Coronary artery (tissue), 2 donors: ENCODE measurements at regions not wholly inside any gene's neighbourhood (a gene's known extent, or its start where the extent isn't known, plus 50 kb on each side); places are given as distances from the start of the nearest gene placed in this dataset.
A peak's percentile ranks its signal among the peaks of the same experiment; 100 is the strongest.

Experiments
- DNase-seq: peaks from one replicate; pipeline ENCODE4 v3.0.0-alpha.2; 2017; ENCODE audit warnings: low spot score
- H3K27ac ChIP-seq, 2 donors: fragments of 200-600 bp; sonication (generic); one replicate each; pipeline ENCODE4 v1.5.1; 2016 to 2019
- H3K4me3 ChIP-seq: fragments of 200-600 bp; sonication (generic); 2 replicates; pipeline ENCODE4 v1.5.1; 2016; ENCODE audit warnings: mild to moderate bottlenecking, moderate library complexity
- TF ChIP-seq, protein P1 (sequence below): fragments of 200-600 bp; sonication (generic); IDR thresholded peaks from one replicate; pipeline ENCODE4 v1.5.1; 2019; ENCODE audit warnings: antibody characterized with exemption

DNA sequence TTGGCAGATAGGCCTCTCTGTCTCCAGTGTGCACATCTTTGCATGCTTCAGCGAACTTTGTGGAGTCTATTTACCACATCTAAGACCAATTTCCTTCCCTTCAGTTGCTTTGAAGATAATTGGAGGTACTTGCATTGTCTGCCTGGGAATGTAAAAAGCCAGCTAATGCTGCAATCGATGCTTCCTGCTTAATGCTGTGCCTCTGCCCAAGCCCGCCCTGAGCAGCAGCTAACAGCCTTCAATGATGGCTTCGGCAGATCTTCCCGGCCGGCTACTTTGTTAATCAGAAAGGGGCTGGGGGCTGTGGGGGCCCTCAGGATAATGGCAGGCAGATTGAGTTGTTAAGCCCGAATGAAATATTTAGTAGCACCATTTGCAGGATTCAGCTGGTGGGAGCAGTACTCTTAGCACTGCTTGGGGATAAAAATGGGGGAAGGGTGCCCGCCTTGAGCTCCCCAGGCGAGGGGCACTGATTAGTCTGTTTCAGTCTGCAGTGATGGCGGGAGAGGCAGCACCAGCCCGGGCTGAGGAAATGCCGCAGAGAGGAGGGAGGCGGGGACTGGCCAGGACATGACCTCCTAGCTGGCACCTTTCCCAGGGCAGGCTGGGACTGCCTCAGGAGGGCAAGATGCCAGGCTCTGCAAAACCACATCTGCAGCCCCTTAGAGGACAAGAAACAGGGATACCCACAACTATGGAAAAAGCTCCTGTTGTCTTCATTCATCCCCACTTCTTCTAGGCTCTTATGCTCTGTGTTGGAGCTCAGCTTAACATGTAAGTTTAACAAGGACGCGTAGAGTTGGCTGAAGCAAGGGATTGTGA is 460.0 kb downstream of the BUD13 start:
- no peak overlapping the region for H3K27ac ChIP-seq
- DNase-seq = no peak
- TF ChIP-seq, protein P1, sequence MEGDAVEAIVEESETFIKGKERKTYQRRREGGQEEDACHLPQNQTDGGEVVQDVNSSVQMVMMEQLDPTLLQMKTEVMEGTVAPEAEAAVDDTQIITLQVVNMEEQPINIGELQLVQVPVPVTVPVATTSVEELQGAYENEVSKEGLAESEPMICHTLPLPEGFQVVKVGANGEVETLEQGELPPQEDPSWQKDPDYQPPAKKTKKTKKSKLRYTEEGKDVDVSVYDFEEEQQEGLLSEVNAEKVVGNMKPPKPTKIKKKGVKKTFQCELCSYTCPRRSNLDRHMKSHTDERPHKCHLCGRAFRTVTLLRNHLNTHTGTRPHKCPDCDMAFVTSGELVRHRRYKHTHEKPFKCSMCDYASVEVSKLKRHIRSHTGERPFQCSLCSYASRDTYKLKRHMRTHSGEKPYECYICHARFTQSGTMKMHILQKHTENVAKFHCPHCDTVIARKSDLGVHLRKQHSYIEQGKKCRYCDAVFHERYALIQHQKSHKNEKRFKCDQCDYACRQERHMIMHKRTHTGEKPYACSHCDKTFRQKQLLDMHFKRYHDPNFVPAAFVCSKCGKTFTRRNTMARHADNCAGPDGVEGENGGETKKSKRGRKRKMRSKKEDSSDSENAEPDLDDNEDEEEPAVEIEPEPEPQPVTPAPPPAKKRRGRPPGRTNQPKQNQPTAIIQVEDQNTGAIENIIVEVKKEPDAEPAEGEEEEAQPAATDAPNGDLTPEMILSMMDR = no peak
- H3K4me3 ChIP-seq = peak overlapping the region; percentile 52

DNA sequence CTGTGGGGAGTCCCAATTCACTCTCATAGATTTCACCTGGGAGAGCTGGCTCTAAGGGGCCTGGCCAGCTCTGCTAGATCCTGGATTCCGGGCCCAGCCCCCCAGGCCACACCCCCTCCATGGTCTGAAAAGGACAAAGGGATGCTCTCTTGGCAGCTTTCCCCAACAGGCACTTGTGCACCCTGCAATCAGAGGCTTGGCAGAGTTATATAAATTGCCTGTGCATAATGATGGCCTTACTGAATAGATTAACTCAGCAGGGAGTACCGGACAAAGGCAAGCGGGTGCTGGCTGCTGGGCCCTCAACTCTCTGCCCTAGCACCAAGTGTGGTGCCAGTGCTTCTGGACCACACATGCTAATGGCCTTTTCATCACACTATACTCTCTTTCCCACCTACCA is 461.6 kb downstream of the BUD13 start:
- no peak for DNase-seq
- Histone ChIP-seq H3K27ac (no peak overlapping the region), H3K4me3 (no peak overlapping the region)
- TF ChIP-seq, protein P1 = no peak

DNA sequence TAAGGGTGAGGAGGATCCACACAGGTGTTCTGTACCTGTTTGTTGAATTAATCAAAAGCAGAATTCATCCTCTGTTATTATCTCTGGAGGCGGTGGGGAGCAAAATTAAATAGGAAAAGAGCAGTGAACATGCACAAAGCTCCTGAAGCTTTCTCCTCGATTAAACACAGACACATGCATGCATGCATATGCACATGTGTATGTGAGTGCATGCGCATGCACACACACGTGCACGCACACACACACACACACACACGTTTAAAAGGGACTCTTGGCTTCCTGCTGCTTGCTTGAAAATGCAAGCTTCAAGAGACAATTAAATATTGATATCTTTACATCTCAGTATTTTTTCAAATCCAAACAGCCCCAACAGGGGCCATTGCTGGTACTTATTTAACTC is 462.1 kb downstream of the BUD13 start:
- Histone ChIP-seq H3K4me3 (no peak overlapping the region), H3K27ac (no peak overlapping the region)
- no peak for DNase-seq
- TF ChIP-seq, protein P1 = no peak

DNA sequence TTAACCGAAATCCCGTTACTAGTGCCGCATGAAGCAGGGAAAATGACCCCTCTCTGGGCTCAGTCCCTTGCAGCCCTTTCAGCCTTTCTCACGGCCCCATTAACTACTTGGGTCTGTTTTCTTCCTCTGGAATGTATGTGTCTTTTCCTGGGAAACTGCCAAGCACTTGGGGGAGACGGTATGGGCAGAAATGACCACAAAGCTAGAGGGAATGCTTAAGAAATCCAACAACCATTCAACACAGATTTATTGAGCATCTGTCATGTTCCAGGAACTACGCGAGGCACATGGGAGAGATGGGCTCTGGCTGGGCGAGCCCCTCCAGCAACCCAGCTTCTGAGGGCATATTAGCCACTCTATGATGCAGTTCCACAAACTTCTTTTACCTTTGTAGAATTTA is 462.6 kb downstream of the BUD13 start:
- no peak for DNase-seq
- H3K4me3 ChIP-seq = no peak overlapping the region
- no peak overlapping the region for H3K27ac ChIP-seq
- TF ChIP-seq, protein P1 = no peak

DNA sequence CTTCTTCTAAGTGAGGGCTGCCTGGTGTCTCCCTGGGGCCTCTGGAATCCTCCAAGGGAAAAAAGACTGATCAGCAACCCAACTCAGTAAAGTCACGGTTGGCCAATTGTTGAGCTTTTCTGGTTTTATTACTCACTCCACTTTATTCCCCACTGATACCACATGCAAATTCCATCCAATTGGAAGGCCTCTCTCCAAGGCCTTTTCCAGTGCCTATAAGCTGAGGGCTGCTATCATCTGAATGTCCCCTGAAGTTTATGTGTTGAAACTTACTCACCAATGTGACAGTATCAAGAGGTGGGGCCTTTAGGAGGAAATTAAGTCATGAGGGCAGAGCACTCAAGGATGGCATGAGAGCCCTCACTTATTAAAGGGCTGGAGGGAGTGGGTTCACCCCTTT is 463.3 kb downstream of the BUD13 start:
- TF ChIP-seq, protein P1 = no peak
- H3K27ac ChIP-seq = no peak overlapping the region
- no peak for DNase-seq
- no peak overlapping the region for H3K4me3 ChIP-seq

DNA sequence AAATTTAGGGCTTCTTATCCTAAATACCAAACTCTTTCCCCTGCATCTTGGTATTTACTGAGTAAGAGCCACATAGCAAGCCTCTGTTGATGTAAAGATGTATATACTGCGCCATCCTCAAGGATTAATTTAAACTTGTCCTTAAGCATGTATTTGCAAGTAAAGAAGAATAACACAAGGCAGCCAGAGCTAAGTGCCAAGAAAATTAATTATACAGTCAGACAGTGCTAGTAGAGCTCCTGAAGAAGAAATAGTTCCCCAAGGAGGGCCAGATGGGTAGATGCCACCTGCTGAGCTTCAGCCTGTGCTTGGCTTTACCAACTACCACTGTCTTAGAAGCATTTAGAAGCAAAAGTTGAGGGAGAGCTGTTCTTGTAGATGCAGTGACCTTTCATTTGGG is 470.0 kb downstream of the BUD13 start:
- DNase-seq = no peak
- TF ChIP-seq, protein P1 = no peak
- H3K27ac ChIP-seq = no peak overlapping the region
- no peak overlapping the region for H3K4me3 ChIP-seq

DNA sequence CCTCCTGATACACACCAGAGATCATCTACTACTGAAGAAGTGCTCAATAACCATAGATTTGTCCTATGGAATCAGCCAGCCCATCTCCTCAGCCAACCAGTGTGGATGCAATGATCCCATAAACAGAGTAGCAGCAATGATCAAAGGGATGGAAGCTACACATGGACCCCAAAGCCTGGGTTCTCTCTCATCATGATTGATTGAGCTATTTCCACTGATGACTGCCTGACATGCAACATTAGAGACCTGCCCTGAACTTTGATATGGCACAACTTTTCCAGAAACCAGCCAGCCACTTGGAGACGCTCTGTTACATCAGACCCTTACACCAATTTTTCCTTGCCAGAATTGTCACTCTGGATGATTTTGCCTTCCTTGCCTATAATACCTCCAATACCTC is 471.6 kb downstream of the BUD13 start:
- DNase-seq = no peak
- TF ChIP-seq, protein P1 = no peak
- Histone ChIP-seq H3K27ac (no peak overlapping the region), H3K4me3 (no peak overlapping the region)
